Stimulated activated CD8-positive, alpha-beta memory T cell treated with anti-CD3 and anti-CD28 coated beads, Interleukin-2, amount 100 ng/mL, for 1 hour (primary cell): ENCODE measurements at regions not wholly inside any gene's neighbourhood (a gene's known extent, or its start where the extent isn't known, plus 50 kb on each side); places are given as distances from the start of the nearest gene placed in this dataset.
"Not testable (repeated sequence)": the region's sequence is repeated elsewhere in the genome, so short reads cannot be mapped to it uniquely, and the experiment has no call there.

Experiments used
- DNase-seq, 2 donors: peaks; one replicate each; pipeline ENCODE4 v3.0.0-alpha.2; 2020; ENCODE audit warnings: low read depth in 2 of 2

DNA sequence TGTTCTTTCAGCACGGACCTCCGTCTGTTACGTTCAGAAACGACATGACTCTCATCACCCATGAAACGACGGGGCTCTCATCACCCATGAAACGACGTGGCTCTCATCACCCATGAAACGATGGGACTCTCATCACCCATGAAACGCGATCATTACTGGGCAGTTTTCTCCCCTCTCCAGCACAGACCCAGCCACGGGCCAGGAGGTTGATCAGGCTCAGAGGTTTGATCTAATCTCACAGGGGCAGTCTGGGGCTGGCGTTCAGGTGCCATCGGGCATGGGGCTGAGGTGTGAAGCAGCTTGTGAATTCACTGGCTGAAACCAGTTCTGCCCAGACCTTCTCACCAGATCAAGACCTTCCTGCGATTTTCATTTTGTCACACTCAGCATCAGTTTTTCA, 296.4 kb downstream of the NDUFA10 start:
- no peak for DNase-seq

DNA sequence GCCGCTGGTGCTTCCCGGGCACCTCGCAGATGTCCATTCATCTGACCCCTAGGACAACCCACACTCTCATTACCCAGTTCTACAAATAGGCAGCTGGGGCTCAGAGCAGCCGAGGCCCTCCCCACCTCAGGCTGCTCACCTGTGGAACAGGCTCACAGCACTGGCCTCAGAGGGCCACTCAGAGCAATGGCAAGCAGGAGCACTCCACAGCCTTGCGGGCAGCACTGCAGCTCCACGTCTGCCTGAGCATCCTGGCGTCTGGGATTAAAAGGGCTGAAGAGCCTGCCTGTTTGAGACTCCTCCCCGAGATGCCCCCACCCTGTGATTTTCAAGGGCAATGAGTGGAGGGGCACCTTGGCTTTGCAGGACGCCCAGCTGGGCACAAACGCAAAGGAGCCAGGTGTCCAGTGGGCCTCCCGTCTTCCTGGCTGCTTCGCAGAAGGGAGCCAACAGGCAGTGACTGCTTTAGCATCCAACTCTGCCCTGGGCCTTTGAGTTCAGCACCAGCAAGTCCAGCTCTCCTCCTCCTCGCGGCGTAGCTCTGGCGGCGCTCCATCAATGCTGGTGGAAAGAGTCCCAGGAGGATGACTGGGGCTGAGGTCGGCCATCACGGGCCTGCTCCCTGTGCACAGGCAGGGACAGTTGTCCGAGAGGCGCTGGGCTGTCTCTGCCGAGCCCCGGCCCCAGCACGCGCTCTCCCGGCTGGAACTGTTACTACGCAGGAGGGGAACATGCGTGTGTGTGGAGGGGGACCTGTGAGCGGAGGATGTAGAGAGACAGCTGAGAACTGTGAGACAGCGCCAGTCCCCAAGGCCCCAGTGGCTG, 297.2 kb downstream of the NDUFA10 start:
- no peak for DNase-seq

DNA sequence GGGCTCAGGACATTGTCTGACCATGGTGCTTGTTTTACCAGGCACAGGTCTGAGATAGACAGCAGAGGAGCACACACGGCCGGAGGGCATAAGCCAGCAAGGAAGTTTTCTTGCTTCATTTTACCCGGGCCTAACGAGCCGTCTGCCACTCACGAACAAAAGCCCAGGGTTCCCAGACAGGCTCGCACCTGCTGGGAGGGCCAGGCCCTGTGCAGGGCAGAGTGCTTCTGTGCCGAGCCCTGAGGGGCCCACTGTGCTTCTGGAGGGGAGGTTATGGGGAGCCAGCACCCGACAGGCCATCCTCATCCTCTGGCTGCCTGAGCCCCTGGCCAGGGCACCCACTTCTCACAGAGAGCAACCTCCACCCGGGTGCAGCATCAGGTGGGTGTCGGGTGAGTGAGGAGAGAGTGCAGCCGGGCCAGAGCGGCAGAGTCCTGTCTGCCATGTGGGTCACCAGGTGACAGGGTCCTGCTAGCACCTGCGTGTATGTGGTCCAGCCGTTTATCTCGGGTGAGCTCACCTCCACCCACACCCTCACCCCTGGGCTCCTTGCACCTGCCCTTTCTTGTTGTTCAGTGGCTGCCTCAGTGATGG, 297.9 kb downstream of the NDUFA10 start:
- no peak for DNase-seq

DNA sequence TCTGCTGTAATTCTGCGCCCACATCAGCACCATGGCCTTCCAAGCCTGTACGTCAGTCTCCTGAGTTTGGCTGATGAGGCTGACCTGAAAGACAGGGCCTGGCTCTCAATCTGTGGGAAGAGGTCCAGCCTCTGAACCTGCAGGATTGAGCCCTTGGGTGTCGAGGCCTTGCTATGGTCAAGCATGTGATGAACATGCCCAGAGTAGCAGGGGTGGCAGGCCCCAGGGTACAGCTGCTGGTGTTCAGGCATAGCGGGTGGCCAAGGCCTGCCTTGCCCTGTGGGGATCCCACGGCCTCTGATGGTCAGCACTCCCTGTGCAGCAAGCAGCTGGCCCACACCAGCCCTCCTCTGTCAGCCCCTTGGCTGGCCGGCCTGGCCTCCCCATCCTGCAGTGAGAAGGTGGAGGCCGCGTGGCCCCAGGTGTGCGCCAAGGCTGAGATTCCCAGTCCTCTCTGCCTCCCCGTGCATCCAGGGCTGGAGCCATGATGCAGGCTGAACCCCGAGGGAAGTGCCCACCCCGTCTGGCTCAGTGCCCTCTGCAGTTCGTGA, 298.4 kb downstream of the NDUFA10 start:
- DNase-seq, result no peak

DNA sequence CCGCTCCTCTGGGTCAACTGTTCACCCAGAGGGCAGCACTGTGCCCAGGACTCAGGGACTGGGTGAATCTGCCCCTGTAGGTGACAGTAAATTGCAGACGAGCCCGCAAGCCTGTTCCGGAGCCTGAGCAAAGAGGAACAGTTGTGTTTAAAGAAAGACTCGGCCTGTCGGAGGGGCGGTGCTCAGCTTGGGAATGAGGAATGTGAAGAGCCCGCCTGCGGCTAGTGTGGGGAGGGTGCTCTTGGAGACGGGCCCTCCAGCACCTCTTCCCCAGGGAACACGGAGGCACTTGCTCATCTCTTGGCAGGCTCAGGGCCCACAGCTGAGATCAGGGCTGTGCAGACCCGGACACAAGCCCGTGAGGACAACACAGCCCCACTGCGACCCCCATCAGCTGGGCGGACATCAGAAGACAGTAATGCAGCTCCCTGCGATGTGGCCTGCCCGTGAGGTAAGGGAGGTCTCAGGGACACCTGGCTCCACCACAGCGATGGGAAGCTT, 299.0 kb downstream of the NDUFA10 start:
- DNase-seq, result no peak

DNA sequence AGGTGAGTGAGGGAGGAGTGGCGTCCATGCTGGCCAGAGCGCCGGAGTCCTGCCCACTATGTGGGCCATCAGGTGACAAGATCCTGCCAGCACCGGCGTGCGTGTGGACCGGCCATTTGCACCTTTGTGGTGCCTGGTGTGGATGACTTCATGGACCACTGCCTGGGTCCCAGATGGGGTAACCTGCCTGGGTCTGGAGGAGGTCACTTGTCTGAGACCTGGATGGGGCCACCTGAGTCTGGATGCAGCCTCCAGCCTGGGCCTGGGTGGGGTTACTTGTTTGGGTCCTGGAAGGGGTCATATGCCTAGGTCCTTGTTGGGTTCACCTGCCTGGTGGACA, 299.6 kb downstream of the NDUFA10 start:
- DNase-seq, result no peak

DNA sequence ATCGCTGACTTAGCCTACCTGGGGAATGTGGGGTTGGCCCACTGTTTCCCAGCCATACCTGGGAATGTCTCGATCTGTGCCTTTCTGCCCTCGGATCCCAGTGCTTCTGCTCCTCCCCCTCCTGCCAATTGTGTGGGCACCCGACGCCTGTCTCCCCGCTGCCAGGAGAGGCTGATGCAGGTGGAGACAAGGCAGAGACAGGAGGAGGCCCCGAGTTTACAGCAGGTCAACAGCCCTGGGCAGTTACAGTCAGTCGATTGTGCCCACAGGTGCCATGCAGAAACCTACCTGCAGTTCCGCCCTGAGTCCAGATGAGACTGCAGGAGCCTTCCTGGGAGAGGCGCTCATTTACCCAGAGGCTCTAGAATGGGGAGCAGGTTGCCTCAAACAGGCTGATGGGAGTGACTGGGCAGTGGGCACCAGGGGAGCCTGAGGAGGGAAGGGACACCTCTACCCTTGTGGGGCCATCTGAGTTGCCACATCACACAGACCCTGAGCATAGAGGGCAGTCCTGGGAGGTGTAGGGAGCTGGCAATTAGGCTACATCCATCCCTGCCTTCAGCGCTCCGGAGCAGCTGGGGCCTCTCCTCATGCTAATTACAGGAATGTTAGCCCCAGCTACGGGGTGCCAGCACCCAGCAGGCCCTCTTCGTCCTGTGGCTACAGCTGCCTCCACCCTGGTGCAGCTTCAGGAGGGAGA, 300.1 kb downstream of the NDUFA10 start:
- DNase-seq, result no peak

DNA sequence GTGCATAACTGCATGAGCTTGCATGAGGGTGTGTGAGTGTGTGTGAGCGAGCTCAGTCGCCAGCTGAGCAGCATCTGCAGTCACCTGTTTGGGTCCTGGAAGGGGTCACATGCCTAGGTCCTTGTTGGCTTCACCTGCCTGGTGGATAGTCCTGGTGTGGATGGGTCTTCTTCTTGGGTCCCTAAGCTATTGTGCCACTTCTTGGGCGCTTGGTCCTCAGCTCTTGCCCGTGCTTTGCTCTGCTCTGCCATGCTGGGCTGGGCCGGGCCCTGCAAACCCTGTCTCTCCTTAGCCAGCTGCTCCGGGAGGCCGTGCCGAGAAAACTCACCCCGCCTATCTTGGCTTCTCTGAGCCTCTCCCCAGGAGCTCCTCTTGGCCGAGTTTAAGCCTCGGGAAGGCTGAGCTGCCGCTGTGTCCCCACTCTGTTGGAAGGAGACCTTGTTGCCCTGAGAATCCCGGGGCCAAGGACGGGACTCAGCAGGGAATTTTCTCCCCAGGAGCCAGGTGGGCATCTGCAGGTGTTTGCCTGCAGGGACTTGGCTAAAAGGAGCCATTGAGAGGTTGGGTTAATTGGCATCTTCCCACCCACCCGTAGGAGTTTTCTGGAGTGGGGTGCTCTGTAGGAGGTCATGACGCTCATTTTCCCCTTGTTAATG, 300.8 kb downstream of the NDUFA10 start:
- DNase-seq, result no peak

DNA sequence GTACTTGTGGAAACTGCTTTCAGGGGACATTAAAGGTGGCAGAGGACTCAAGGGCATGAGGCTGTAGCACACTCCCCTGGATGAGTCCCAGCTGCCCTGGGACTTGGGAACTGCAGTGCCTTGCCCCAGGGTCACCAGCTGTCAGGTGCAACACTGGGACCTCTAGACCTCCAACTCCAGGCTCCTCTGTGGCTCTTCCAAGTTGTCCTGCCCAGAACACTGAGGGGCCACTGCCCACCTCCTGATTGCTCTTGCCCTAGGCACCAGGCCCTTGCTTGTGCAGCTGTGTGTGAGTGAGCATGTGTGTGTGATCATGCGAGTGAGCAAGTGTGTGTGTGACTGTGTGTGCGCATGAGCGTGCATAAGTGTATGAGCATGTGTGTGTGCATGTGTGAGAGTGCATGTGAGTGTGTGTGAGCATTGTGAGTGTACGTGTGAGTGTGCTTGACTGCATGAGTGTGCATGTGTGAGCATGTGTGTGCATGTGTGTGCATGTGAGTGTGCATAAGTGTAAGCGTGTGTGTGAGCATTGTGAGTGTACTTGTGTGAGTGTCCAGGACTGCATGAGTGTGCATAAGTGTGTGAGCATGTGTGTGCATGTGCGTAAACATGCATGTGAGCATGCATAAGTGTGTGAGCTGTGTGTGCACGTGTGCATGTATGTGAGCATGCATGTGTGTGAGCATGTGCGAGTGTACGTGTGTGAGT, 301.5 kb downstream of the NDUFA10 start:
- DNase-seq, result no peak

DNA sequence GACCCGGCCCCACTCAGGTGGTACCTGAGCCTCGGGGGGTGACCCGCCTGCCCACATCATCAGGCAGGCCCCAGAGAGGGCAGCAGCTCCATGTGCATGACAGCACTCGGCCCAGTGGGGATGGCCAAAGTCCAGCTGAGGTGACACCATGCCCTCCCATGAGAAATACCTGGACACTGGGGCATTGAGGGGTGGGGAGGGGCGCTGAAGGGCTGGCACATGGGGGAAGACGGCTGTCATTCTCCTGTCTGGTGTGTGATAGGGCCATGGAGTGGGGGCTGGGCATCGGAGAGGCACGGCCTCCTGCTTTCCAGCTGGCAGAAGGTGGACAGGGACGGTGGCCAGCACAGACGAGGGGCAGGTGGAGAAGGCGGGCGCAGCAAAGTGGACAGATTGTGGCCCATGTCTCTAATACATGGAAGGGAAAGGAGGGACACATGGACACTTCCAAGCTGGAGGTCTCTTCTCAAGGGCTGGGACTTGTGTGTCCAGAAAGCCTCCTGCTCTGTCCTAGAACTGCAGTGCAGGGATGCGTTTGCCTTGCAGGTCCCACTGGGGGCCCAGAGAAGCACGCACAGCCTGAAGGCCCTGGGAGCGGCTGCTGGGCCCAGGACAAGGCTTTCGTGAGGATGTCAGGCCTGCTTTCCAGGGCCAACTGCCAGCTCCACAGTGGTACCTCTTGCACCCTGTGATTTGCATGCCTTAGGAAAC, 302.2 kb downstream of the NDUFA10 start:
- no peak for DNase-seq

DNA sequence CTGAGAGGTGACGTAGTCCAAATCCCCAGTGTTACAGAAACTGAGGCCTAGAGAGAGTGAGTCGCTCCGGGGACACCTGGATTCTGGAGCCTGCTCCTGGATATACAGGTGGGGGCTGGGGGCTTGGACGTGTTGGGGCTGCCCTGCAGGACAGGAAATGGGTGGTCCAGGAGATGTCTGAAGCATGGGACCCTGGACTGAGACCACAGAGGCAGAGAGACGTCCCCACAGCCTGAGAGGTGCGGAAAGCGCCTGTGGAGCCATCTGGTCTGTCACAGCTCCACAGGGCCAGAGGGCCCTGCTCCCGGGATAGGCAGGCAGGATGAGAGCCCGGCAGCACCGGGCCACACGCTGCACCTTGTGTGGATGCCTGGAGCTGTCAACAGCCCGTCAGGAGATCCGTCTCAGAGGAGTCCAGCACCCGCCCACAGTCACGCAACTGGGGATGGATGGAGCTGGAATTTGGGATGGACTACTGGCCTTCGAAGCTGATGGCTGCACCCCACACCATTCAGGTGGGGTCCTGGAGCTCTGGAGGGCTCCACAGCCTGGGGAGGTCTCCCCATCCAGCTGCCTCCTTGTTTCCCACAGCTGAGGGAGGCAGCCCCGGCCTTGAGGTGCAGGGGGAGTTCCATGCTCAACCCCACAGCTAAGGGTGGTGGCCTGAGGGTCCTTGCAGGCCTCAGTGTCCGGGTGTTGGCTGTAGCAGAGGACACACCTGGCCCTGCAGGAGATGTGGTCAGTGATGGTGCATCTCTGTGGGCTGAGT, 303.0 kb downstream of the NDUFA10 start:
- DNase-seq, result no peak

DNA sequence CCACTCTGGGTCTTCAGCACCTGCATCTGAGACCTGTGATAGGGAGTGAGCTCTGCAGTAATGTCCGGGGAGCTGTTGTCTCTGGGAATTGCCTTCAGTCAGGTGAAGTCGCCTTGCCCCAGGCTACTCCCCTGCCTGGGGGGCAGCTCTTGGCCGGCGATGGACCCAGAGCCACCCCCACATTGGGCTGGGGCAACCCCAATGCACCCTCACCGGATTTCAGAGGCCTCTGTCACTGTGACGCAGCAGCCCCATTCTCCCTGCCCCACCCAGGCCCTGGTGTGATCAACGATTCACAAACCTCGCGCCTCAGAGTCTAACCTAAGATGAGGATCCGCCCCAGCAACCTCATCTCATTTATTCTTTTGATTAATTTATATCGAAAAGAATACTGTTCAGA, 303.6 kb downstream of the NDUFA10 start:
- DNase-seq, result no peak

DNA sequence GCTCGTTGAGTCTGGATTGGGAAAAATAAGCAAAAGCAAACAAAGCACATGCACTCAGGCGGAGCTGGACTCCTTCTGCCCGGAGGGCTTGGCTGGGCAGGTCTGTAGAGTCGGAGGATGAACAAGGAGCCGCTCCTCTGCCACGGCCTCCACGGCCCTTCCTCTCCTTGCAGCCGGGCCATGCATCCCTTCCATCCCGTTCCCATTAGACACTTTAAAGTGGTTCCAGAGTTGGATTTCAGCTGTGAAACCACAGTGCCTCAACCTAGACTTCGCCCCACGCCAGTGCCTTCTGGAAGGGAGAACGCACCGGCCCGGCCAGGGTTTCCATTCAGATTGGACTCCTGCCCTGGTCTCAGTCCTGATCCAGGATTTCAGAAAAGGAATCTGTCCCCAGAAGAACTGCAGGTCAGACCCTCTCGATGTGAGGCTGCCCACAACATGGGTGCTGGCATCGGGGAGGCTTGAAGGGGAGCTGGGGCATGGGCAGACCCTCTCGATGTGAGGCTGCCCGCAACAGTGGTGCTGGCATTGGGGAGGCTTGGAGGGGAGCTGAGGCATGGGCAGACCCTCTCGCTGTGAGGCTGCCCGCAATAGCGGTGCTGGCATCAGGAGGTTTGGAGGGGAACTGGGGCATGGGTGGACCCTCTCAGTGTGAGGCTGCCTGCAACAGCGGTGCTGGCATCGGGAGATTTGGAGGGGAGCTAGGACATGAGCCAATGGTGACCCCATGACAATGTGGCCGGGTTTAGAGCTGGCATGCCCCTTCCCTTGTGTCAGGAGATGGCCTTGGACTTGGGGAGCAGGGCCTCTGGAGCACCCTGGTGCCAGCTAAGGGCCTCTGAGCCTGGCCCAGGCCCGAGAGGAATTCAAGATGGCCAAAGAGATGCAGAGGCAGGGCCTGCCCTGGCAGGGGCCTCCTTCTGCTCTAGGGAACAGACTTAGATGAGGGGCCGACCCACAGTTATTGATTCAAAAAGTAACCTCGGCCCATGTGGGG, 304.5 kb downstream of the NDUFA10 start:
- no peak for DNase-seq

DNA sequence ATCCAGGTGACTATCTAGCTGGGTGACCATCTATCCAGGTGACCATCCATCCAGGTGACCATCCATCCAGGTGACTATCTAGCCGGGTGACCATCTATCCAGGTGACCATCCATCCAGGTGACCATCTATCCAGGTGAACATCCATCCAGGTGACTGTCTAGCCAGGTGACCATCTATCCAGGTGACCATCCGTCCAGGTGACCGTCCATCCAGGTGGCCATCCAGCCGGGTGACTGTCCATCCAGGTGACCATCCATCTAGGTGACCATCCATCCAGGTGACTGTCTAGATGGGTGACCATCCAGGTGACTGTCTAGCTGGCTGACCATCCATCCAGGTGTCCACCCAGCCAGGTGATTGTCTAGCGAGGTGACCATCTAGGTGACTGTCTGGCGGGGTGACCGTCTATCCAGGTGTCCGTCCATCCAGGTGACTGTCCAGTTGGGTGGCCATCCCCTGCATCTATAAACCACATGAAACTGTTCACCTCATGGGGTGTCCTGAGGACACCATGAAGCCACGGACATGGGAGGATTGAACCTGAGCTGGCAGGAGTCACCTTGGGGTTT, 305.3 kb downstream of the NDUFA10 start:
- no peak for DNase-seq

DNA sequence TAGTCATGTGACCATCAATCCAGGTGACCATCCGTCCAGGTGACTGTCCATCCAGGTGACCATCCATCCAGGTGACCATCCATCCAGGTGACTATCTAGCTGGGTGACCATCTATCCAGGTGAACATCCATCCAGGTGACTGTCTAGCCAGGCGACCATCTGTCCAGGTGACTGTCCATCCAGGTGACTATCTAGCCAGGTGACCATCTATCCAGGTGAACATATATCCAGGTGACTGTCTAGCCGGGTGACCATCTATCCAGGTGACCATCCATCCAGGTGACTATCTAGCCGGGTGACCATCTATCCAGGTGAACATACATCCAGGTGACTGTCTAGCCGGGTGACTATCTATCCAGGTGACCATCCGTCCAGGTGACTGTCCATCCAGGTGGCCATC, 306.2 kb downstream of the NDUFA10 start:
- not testable (repeated sequence) for DNase-seq

DNA sequence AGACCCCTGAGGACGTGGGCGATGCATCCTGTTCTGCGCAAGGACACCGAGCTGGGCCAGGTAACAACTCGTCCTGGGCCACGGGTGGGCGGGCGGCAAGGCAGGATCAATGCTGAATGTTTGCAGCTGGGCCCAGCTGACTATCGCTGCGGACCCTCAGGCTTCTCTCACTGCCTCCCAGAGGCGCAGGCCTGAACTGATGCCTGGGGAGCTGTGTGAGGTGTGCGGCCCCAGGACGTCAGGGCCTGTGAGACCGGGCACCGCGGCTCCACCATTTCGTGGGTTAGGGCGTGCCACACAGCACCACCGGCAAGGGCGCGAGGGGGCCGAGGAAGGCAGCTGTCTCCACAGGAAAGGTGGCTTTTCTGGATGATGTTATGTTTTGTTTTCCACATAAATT, 307.4 kb downstream of the NDUFA10 start:
- DNase-seq, result no peak

DNA sequence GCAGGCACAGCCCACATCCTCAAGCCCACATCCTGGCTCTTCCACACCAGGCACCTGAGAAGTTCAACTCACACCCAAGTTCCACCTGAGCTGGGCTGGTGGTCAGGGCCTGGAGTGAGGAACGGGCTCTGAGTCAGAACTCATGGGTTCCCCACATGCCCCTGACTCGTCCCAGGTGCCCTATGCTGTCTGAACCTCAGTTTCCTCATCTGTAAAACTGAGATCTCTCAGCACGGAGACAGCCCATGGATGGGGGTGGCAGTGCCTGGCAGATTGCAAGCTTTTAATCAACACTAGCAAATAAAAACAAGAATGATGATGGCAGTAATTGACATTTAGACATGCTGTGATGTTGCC, 307.8 kb downstream of the NDUFA10 start:
- DNase-seq, result no peak

DNA sequence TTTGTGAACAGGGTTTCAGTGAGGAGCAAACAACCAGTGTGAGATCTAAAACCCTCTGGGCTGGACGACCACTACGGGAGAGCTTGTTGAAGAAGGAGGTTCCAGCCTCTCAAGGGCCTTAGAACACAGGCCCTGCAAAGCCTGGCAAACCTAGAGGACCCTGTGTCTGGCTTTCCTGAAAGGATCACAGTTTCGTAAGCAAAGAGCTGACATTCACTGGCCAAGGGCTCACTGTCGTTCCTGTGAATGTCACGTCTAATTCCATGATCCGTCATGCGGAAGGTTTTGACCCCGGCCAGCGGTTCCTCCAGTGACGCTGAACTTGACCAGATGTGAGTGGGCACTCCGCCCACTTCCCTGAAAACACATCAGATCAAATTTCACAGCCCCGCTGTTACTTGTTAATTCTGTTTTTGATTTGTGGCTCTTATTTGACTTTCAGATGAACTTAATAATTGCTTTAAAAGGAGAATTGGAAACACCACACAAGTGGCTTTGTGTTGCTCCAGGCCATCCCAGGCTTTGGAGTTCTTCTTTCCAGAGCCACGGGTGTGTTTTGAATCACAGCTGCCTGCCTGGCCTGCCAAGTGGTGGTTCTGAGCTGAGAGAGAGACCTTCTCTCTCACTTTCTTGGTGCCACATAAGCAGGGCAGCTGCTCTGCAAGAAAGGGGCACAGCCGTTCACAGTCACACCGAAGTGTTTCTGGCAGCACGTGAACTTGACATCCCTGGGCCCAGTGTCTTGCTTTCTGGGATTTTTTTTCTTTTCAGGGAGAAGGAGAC, 308.4 kb downstream of the NDUFA10 start:
- DNase-seq, result no peak
